GM12873 (cell line): ENCODE measurements at regions not wholly inside any gene's neighbourhood (a gene's known extent, or its start where the extent isn't known, plus 50 kb on each side); places are given as distances from the start of the nearest gene placed in this dataset.

ENCODE experiments used
- CTCF ChIP-seq: IDR thresholded peaks from 2 replicates; pipeline ENCODE4 v1.5.1; 2012; ENCODE audit warnings: low read depth, mild to moderate bottlenecking, moderate library complexity, low read length, control low read depth; ENCODE audit not compliant: insufficient read depth; ENCODE audit errors: missing control alignments

DNA sequence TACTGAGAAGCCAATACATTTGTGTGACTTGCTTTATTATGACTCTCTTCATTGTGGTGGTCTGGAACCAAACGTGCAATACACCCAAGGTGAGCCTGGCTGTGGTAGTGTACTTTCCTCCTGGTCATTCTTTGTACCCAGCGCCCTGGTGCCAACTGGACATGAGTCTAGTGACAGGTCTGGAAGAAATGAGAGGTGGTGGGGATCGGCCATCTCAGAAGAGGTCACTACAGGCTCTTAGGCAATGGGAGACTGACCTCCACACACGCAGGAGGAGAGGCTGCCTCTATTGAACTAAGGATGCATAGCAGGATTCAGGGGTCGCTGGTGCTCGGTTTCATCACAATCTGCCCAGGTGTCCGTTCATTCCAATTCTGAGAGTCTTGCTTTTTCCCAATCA is 56.4 kb upstream of the RTL6 start:
- TF ChIP-seq CTCF, result no peak

DNA sequence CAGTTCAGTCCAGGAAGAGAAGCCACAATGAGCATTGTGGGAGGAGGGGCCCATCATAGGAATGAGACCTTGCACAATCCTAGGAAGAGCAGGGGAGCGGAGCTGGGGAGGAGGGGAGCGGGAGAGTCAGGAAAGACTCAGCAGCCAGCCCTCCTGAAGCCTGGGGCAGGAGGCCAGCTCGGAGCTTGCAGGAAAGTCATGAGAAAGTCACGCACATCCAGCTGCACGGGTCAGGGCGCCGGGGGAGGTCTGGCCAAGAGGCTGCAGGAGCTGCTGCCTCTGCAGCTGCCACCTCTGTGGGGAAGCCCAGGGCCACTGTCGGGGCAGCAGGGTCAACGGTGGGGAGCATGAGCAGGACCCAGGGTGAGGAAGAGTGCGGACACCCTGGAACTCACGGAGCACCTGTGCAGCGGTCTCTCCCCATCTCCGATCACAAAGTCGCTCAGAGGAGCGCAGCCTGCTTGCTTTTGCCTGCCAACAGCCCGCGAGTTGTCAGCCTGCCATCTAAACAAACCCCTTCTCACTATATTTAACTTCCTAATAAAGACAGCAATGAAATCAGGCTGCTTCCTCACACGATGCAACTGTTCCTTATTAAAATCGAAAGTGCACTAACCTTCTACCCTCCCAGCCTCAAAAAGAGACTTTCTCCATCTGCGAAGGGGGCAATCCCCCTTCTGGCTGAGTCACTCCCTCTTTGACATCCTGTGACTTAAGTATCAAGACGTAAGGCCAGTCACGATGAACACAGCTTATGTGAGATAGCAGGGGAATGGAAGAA is 52.9 kb upstream of the RTL6 start:
- TF ChIP-seq CTCF, result no peak

DNA sequence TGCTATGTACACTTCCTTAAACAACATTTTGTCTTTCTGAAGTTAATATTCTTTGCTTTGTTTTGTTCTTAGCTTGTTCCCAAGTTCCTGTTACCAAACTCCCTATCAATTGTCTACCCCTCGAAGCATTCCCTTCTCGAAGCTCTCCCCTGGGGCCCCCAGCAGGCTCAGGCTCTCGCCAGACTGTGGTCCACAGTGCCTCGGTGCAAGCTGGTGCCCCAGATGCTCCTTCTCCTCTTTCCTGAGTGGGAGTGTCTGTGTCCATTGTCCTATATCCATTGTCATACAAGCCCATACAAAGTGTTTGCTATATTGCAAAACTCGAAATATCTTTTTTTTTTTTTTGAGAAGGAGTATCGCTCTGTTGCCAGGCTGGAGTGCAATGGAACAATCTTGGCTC is 51.7 kb upstream of the RTL6 start:
- no peak for TF ChIP-seq CTCF

DNA sequence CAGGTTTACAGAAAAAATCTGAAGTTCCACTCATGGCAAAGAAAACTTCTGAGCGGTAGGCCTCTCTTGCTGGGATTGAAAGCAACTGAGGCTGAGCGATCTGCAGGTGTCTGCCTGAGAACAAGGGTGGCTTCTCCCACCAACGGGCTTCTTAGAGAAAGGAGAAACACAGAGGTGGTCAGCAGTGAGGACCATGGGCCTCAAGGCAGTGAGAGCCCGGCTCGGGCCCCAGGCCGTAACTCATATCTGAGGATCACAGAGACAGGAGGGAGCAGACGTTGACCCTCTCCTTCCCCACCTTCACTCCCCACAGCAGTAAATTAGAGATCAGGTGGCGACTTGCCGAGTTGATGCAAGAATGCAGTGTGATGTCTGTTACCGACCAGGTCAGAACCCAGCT is 50.9 kb upstream of the RTL6 start:
- no peak for TF ChIP-seq CTCF
